Mucosa of gallbladder (tissue), 1 donor: ENCODE measurements at regions not wholly inside any gene's neighbourhood (a gene's known extent, or its start where the extent isn't known, plus 50 kb on each side); places are given as distances from the start of the nearest gene placed in this dataset.
"Not testable (repeated sequence)": the region's sequence is repeated elsewhere in the genome, so short reads cannot be mapped to it uniquely, and the experiment has no call there.

Experiments used
- DNase-seq: peaks from one replicate; pipeline ENCODE4 v3.0.0-alpha.2; 2020; ENCODE audit warnings: low spot score
- donor health status: DM: no; HTN: no; CAD: no.

- DNase-seq: not testable (repeated sequence)
Observed at GRCh38 chr19:20292520-20292919, 125.5 kb downstream of the ZNF486 start.

DNA sequence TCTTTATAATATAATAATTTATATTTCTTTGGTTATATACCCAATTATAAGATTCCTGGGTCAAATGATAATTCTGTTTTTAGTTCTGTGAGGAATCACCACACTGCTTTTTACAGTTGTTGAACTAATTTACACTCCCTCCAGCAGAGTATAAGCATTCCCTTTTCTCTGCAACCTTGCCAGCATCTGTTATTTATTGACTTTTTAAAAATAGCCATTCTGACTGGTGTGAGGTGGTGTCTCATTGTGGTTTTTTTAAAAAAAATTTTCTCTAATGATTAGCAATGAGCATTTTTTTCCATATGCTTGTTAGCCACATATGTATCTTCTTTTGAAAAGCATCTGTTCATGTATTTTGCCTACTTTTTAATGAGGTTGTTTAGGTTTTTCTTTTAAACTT lies 122.2 kb downstream of the ZNF486 start:
- DNase-seq: no peak

GRCh38 chr19:20287070-20287469 lies 120.1 kb downstream of the ZNF486 start:
- no peak for DNase-seq

DNA sequence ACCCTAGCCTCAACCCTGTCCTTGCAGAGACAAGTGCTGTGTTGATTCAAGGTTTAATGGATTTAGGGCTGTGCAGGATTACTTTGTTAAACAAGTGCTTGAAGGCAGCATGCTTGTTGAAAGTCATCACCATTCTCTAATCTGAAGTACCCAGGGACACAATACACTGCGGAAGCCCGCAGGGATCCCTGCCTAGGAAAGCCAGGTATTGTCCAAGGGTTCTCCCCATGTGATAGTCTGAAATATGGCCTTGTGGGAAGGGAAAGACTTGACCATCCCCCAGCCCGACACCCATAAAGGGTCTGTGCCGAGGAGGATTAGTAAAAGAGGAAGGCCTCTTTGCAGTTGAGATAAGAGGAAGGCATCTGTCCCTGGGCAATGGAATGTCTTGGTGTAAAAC lies 118.9 kb downstream of the ZNF486 start:
- not testable (repeated sequence) for DNase-seq

DNA sequence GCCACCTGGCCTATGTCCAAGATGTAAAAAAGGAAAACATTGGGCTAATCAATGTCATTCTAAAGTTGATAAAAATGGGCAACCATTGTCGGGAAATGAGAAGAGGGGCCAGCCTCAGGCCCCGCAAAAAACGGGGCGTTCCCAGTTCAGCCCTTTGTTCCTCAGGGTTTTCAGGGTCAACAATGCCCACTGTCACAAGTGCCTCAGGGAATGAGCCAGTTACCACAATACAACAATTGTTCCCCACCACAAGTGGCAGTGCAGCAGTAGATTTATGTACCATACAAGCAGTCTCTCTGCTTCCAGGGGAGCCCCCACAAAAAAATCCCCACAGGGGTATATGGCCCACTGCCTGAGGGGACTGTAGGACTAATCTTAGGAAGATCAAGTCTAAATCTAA lies 112.5 kb downstream of the ZNF486 start:
- DNase-seq: no peak

- no peak for DNase-seq
Observed at GRCh38 chr19:20278342-20278741, 111.3 kb downstream of the ZNF486 start.

- not testable (repeated sequence) for DNase-seq
Observed at GRCh38 chr19:20276732-20277082, 109.7 kb downstream of the ZNF486 start.

GRCh38 chr19:20276011-20276731 lies 109.2 kb downstream of the ZNF486 start:
- DNase-seq: no peak

- DNase-seq: no peak
Observed at GRCh38 chr19:20273951-20274570, 107.0 kb downstream of the ZNF486 start.

GRCh38 chr19:20273376-20273775 lies 106.4 kb downstream of the ZNF486 start:
- DNase-seq: no peak

GRCh38 chr19:20272627-20273010 lies 105.6 kb downstream of the ZNF486 start:
- not testable (repeated sequence) for DNase-seq

GRCh38 chr19:20271927-20272626 lies 105.1 kb downstream of the ZNF486 start:
- DNase-seq: not testable (repeated sequence)

GRCh38 chr19:20271215-20271926 lies 104.4 kb downstream of the ZNF486 start:
- DNase-seq: no peak

GRCh38 chr19:20269461-20269860 lies 102.4 kb downstream of the ZNF486 start:
- no peak for DNase-seq

- DNase-seq: not testable (repeated sequence)
Observed at GRCh38 chr19:20261513-20261912, 94.5 kb downstream of the ZNF486 start.

DNA sequence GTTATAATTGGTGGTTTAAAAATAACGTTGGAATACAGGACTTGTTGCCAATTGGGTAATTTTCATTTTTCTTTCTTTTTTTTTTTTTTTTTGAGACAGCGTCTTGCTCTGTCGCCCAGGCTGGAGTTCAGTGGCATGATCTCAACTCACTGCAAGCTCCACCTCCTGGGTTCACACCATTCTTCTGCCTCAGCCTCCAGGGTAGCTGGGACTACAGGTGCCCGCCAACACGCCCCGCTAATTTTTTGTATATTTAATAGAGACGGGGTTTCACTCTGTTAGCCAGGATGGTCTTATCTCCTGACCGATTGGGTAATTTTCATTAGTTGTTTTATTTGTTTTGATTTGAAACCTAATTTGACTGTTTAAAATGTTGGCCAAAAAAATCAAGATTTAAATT lies 93.7 kb downstream of the ZNF486 start:
- not testable (repeated sequence) for DNase-seq

DNA sequence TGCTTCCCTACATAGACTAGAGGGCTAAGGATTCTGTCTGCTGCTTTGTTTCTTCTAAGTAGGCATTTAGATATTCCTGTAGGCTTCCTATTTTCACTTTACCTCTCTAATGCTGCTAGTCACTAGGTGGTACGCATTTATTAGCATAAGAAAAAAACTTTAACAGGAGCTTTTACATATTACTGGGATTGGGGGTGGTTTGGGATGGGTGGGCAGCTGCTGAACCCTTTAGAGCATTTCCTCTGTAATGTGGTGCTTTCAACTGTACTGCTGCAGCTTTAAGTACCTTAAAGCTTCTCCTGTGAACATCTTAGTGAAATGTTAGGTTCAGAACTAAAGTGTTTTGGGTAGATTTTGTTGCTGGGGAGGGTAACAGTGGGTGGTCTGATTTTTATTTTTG lies 92.6 kb downstream of the ZNF486 start:
- DNase-seq: no peak

DNA sequence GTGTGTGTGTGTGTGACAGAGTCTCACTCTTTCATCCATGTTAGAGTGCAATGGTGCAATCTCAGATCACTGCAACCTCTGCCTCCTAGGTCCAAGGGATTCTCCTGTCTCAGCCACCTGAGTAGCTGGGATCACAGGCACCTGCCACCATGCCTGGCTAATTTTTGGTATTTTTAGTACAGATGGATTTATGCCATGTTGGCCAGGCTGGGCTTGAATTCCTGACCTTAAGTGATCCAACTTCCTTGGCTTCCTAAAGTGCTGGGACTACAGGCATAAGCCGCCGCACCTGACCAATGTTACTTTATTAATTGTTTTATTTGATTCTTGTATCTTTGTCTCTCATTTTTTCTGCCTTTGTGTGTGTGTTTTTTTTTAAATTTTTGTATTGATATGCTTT lies 89.6 kb downstream of the ZNF486 start:
- DNase-seq: no peak

GRCh38 chr19:20254121-20254520 lies 87.1 kb downstream of the ZNF486 start:
- DNase-seq: no peak

DNA sequence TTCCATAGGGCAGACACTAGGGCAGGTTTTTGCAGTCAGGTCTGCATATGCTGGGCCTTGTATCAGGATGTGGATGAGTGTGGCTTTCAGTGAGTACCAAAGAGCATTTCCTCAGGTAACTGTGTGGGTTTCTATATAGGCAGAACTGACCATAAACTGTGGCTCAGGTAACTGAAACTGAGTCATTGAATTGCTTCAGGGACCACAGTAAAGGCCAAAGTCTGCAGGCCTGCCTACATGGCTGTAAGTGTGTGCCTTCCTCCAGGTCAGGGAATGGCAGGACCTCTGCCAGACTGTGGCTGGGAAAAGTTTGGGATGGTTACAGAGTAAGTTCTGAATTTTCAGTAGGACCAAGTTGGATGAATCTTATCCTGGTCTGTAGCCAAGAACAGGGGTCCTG lies 85.6 kb downstream of the ZNF486 start:
- DNase-seq: no peak

DNA sequence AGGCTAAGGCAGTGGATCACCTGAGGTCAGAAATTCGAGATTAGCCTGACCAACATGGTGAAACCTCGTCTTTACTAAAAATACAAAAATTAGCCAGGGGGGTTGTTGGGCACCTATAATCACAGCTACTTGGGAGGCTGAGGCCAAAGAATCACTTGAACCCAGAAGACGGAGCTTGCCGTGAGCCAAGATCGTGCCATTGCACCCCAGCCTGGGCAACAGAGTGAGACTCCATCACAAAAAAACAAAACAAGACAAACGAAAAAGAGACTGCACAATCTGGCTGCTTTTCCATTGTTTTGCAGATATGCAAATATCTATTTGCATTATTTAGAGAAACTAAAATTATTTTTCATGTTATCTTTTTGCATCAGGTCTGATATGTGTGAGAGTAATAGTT lies 83.6 kb downstream of the ZNF486 start:
- DNase-seq: no peak

- no peak for DNase-seq
Observed at GRCh38 chr19:20250121-20250520, 83.1 kb downstream of the ZNF486 start.
